ENCODE measurements at regions not wholly inside any gene's neighbourhood (a gene's known extent, or its start where the extent isn't known, plus 50 kb on each side); places are given as distances from the start of the nearest gene placed in this dataset.

GRCh38 chr15:31256378-31257265, 70.0 kb upstream of the KLF13 start:
- DNase-seq: no peak
- in situ Hi-C loops (cut with MboI; ENCODE audit: low pct_unique_long_range_greater_than_20kb, low sequenced_read_pairs): no loop called here

DNA sequence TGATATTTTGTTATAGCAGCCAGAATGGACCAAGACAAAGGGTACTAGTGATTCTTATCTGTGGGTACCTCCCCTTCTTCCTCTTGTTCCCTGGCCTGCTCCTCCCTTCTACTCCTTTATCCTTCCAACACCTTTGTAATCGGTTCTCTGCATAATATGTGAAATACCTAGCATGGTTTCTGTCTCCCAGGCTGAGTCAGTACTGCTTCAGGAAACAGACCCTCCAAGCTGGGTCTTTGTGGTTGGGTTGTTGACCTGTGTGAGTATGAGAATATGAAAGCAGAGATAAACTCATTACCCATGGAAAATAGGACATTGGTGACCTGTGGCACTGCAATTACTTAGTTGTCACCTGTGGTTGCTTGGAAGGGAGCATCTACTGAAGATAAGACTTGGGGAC, 69.3 kb upstream of the KLF13 start:
- no peak for DNase-seq
- in situ Hi-C loops (cut with MboI; ENCODE audit: low pct_unique_long_range_greater_than_20kb, low sequenced_read_pairs): no loop called here

- no peak for DNase-seq
- in situ Hi-C loops (cut with MboI; ENCODE audit: low pct_unique_long_range_greater_than_20kb, low sequenced_read_pairs): no loop called here
Observed at GRCh38 chr15:31258260-31258659, 68.4 kb upstream of the KLF13 start.

DNA sequence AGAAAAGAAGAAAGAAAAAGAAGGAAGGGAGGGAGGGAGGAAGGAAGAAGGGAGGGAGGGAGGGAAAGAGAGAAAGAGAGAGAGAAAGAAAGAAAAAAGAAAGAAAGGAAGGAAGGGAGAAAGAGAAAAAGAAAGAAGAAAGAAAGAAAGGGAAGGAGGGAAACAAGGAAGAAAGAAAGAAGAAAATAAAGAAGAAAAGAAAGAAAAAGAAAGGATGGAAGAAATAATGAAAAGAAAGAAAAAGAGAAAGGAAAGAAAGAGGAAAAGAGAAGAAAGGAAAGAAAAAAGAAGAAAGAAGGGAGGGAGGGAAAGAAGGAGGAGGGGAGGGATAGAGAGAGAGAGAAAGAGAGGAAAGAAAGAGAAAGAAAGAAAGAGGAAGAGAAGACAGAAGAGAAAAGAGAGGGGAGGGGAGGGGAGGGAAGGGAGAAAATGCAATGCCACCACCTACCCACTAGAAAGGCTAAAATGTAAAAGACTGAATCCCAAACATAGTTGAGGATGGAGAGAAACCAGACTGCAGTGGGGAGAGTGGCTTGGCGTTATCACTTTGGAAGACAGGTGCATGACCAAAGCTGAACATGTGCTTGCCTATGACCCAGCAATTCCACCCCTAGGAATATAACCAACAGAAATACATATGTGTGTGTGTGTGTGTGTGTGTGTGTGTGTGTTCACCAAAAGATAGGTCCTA, 66.9 kb upstream of the KLF13 start:
- in situ Hi-C loops (cut with MboI; ENCODE audit: low pct_unique_long_range_greater_than_20kb, low sequenced_read_pairs): no loop called here

GRCh38 chr15:31260646-31261265, 65.9 kb upstream of the KLF13 start:
- no peak for DNase-seq
- in situ Hi-C loops (cut with MboI; ENCODE audit: low pct_unique_long_range_greater_than_20kb, low sequenced_read_pairs): no loop called here

More for the DNA sequence above, 66.9 kb upstream of the KLF13 start:
- no peak for DNase-seq

- in situ Hi-C loops (cut with MboI; ENCODE audit: low pct_unique_long_range_greater_than_20kb, low sequenced_read_pairs): no loop called here
Observed at GRCh38 chr15:31261266-31262142, 65.1 kb upstream of the KLF13 start.

GRCh38 chr15:31262143-31262530, 64.5 kb upstream of the KLF13 start:
- in situ Hi-C loops (cut with MboI; ENCODE audit: low pct_unique_long_range_greater_than_20kb, low sequenced_read_pairs): no loop called here
- DNase-seq: no peak

More at GRCh38 chr15:31261266-31262142, 65.1 kb upstream of the KLF13 start:
- DNase-seq: no peak

DNA sequence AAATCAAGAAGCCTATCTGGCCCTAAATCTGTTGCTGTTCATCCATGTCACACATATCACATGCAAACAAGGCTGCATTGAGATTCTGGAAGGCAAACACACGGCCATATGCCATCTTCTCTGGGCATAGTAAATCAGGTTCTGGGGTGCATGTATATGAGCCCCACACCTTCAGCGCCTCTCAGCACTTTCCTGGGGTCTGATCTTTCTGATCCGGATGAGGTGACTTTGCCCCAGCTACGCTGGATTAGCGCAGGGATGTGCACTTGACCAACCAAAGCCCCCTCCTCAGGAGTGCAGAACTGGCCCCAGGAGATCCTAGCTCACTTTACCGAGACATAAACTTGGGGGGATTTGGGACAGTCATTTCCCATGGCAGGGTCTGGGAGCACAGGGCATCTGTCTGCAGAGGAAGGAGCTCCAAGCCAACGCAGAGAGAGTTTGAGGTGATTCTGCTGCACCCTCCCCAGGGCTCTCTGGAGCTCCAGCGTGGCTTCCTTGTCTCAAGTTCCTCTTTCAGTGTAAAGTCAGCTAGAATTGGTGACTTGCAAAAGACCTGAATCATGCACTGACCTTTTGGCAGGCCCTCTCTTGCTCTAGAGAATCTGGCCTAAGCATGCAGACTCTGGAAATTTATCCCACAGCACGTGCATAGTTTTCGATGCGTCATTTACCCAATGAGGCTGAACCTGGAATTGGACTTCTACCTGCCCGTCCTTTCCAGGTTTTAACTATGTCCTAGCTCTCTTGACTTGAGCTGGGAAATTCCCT, 63.5 kb upstream of the KLF13 start:
- in situ Hi-C loops (cut with MboI; ENCODE audit: low pct_unique_long_range_greater_than_20kb, low sequenced_read_pairs): no loop called here
- DNase-seq: peak; percentile 86

- in situ Hi-C loops (cut with MboI; ENCODE audit: low pct_unique_long_range_greater_than_20kb, low sequenced_read_pairs): no loop called here
Observed at GRCh38 chr15:31263751-31264558, 62.7 kb upstream of the KLF13 start.

GRCh38 chr15:31264559-31265089, 62.0 kb upstream of the KLF13 start:
- in situ Hi-C loops (cut with MboI; ENCODE audit: low pct_unique_long_range_greater_than_20kb, low sequenced_read_pairs): no loop called here
- no peak for DNase-seq

More at GRCh38 chr15:31263751-31264558, 62.7 kb upstream of the KLF13 start:
- peak; percentile 89 for DNase-seq

DNA sequence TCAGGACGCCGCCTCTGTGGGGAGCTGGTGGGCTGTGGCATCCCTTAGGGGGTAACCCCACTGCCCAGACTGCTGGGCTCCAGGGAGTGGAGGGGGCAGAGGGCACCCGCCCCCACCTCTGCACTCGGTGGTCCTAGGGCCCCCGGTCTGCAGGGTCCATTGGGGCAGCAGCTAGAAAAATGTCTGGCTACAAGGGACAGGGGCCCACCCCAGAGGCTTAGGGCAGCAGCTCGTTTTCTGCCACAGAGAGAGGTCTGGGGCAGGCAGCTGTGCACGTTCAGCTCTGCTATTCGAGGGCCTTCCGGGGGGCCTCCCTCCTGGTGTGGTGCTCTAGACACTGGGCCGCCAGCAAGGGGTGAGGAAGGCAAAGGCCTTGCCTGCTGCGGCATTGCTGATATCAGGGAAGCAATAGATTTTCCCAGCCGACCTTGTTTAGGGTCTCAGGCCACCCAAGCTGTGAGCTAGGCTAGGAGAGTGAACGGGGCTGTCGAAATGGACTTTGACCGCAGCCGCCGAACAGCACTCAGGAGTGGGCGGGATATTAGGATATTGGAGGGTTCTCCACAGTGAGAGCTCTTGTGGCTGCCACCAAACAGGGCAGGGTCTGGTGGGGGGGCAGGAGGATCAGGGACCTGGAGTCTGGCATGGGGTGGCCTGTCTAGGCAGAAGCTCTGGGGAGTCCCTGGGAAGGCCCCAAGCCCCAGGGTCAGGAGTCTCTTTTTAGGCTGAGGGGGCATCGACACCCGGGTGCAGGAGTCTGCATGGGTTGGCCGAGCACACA, 61.4 kb upstream of the KLF13 start:
- in situ Hi-C loops (cut with MboI; ENCODE audit: low pct_unique_long_range_greater_than_20kb, low sequenced_read_pairs): no loop called here
- no peak for DNase-seq

DNA sequence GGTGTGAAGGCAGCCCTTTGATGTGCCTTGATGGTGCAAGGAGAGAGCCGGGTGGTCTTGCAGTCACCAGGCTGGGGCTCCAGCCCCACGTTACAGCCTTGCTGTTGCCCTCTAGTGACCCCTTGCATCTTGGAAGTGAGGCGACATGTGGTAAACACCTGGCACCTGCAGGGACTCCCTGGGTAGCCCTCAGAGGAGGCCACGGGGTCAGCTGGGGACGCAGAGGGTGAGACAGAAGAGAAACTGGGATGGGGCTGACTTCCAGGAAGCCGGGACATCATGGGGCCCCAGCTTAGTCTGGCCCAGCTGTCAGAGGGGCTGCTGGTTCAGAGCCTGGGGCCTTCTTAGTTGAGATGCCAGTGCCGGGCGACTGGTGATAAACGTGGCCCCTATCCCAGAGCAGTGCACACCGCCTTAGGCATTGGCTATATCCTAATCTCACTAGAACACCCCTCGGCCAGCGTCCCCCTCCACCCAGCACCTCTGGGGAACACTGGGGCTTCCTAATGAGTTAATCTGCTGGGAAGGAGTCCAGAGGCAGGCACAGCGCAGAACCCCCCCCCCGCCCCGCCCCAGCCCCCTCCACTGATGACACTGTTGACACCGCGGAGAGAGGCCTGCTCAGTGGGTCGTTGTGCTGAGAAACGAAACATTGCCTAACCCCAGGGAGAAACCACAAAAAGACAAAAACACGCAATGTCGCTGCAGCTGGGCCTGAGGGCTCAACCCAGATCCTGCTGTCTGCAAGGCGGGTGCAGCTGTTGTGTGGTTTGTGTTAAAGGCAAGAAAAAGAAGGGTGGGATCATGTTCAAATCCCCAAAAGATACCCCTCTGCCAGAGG, 60.5 kb upstream of the KLF13 start:
- peak; percentile 94 for DNase-seq
- in situ Hi-C loops (cut with MboI; ENCODE audit: low pct_unique_long_range_greater_than_20kb, low sequenced_read_pairs): no loop called here

- in situ Hi-C loops (cut with MboI; ENCODE audit: low pct_unique_long_range_greater_than_20kb, low sequenced_read_pairs): no loop called here
- no peak for DNase-seq
Observed at GRCh38 chr15:31266712-31267111, 59.9 kb upstream of the KLF13 start.

GRCh38 chr15:31267161-31268107, 59.2 kb upstream of the KLF13 start:
- no peak for DNase-seq

DNA sequence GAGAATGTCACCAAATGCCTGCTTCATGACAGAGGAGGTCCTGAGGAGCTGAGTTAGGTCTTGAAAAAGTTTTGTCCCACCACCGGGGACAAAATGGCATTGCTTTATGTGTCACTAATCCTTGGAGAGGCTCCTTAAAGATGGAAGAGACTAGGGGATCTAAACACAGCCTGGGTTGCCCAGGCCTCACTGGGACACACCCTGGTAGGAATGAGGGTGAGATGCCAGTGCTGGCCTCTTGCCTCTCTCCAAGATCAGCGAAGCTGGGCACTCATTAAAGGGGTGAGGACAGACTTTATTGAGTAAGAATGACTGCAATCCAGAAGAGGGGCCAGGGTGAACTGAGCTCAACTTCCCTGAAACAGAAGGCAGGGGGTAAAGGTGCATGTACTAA, 58.5 kb upstream of the KLF13 start:
- DNase-seq: no peak
- in situ Hi-C loops (cut with MboI; ENCODE audit: low pct_unique_long_range_greater_than_20kb, low sequenced_read_pairs): no loop called here

More at GRCh38 chr15:31267161-31268107, 59.2 kb upstream of the KLF13 start:
- in situ Hi-C loops (cut with MboI; ENCODE audit: low pct_unique_long_range_greater_than_20kb, low sequenced_read_pairs): no loop called here
